ENCODE measurements at regions not wholly inside any gene's neighbourhood (a gene's known extent, or its start where the extent isn't known, plus 50 kb on each side); places are given as distances from the start of the nearest gene placed in this dataset.

DNA sequence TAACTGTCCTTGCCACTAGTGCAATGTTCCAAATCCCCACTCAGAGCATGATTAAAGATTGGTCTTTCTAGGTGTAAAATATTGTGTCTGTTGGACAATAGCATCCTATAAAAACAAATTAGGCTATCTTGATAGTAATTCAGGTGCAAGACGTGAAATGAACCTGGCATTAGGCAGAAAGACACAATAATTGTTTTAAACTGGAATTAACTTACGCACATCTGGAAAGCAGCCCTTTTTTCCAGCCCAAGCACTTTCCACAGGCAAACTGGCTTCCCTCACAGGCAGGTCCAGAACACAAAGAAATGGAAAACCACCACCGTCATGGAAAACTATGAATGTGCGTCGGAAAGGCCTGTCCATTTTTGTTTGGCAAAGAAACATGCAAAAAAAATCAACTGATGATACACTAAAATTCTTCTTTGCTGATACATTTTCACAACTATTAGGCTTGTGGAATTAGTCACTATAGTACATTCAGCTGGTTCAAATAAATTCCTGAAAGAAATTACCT lies 474.7 kb upstream of the IL12A start:
- TF ChIP-seq, protein P1, sequence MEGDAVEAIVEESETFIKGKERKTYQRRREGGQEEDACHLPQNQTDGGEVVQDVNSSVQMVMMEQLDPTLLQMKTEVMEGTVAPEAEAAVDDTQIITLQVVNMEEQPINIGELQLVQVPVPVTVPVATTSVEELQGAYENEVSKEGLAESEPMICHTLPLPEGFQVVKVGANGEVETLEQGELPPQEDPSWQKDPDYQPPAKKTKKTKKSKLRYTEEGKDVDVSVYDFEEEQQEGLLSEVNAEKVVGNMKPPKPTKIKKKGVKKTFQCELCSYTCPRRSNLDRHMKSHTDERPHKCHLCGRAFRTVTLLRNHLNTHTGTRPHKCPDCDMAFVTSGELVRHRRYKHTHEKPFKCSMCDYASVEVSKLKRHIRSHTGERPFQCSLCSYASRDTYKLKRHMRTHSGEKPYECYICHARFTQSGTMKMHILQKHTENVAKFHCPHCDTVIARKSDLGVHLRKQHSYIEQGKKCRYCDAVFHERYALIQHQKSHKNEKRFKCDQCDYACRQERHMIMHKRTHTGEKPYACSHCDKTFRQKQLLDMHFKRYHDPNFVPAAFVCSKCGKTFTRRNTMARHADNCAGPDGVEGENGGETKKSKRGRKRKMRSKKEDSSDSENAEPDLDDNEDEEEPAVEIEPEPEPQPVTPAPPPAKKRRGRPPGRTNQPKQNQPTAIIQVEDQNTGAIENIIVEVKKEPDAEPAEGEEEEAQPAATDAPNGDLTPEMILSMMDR (conservative IDR thresholded peaks at IDR 0.05 in 1 of 2, IDR thresholded peaks at IDR 0.05 in 1 of 2; ENCODE audit: low read depth in 1 of 2, low read length in 2 of 2), result no peak
- no peak for TF ChIP-seq EZH2 (IDR thresholded peaks at IDR 0.05; ENCODE audit: low read length, missing control alignments)
